HEK293T (cell line): ENCODE measurements at regions not wholly inside any gene's neighbourhood (a gene's known extent, or its start where the extent isn't known, plus 50 kb on each side); places are given as distances from the start of the nearest gene placed in this dataset.
"Not testable (repeated sequence)": the region's sequence is repeated elsewhere in the genome, so short reads cannot be mapped to it uniquely, and the experiment has no call there.

Source experiments
- CTCF ChIA-PET: fragments of 350-600 bp; formaldehyde crosslinking; extraction: SDS; loops from one replicate; lab custom pipeline; 2021; ENCODE audit warnings: antibody characterized with exemption, inconsistent platforms; lab: Yijun Ruan, JAX
- POLR2A ChIA-PET: fragments of 350-600 bp; formaldehyde crosslinking; extraction: SDS; loops from one replicate; lab custom pipeline; 2020; ENCODE audit warnings: antibody characterized with exemption, inconsistent platforms; lab: Yijun Ruan, JAX
- DNase-seq: peaks from one replicate; pipeline ENCODE4 v3.0.0; 2012; ENCODE audit warnings: mixed read lengths; ENCODE audit errors: extremely low spot score
- ARNT ChIP-seq: fragments of 450-650 bp; IDR thresholded peaks from 2 replicates; pipeline ENCODE4 v1.6.1; 2017; ENCODE audit warnings: mild to moderate bottlenecking
- BHLHE40 ChIP-seq: fragments of 450-650 bp; IDR thresholded peaks from 2 replicates; pipeline ENCODE4 v1.6.1; 2016; ENCODE audit warnings: mild to moderate bottlenecking, moderate library complexity, borderline replicate concordance
- CTBP1 ChIP-seq: fragments of 450-650 bp; IDR thresholded peaks from 2 replicates; pipeline ENCODE4 v1.6.1; 2016; ENCODE audit warnings: borderline replicate concordance
- ELF4 ChIP-seq: fragments of 450-650 bp; IDR thresholded peaks from 2 replicates; pipeline ENCODE4 v1.6.1; 2017; ENCODE audit warnings: antibody characterized with exemption
- FOXA1 ChIP-seq: fragments of 450-650 bp; IDR thresholded peaks from 2 replicates; pipeline ENCODE4 v1.6.1; 2016; ENCODE audit warnings: mild to moderate bottlenecking
- FOXK2 ChIP-seq: fragments of 450-650 bp; IDR thresholded peaks from 2 replicates; pipeline ENCODE4 v1.6.1; 2016; ENCODE audit warnings: mild to moderate bottlenecking
- FOXM1 ChIP-seq: fragments of 450-650 bp; IDR thresholded peaks from 2 replicates; pipeline ENCODE4 v1.6.1; 2017; ENCODE audit warnings: mild to moderate bottlenecking, borderline replicate concordance
- HDGF ChIP-seq: fragments of 450-650 bp; IDR thresholded peaks from 2 replicates; pipeline ENCODE4 v1.6.1; 2017; ENCODE audit warnings: antibody characterized with exemption, borderline replicate concordance
- L3MBTL2 ChIP-seq: fragments of 450-650 bp; conservative IDR thresholded peaks from 2 replicates; pipeline ENCODE4 v1.6.1; 2016; ENCODE audit warnings: mild to moderate bottlenecking
- LEF1 ChIP-seq: fragments of 450-650 bp; IDR thresholded peaks from 2 replicates; pipeline ENCODE4 v1.6.1; 2017; ENCODE audit warnings: mild to moderate bottlenecking, borderline replicate concordance
- NFRKB ChIP-seq: fragments of 450-650 bp; IDR thresholded peaks from 2 replicates; pipeline ENCODE4 v1.6.1; 2016; ENCODE audit warnings: mild to moderate bottlenecking, moderate library complexity
- PKNOX1 ChIP-seq: fragments of 450-650 bp; IDR thresholded peaks from 2 replicates; pipeline ENCODE4 v1.6.1; 2016
- SP1 ChIP-seq: fragments of 450-650 bp; IDR thresholded peaks from 2 replicates; pipeline ENCODE4 v1.6.1; 2017
- SUZ12 ChIP-seq: fragments of 450-650 bp; IDR thresholded peaks from 2 replicates; pipeline ENCODE4 v1.6.1; 2016; ENCODE audit warnings: mild to moderate bottlenecking
- TARDBP ChIP-seq: fragments of 450-650 bp; IDR thresholded peaks from 2 replicates; pipeline ENCODE4 v1.6.1; 2016
- ZNF384 ChIP-seq: fragments of 450-650 bp; IDR thresholded peaks from 2 replicates; pipeline ENCODE4 v1.6.1; 2016

DNA sequence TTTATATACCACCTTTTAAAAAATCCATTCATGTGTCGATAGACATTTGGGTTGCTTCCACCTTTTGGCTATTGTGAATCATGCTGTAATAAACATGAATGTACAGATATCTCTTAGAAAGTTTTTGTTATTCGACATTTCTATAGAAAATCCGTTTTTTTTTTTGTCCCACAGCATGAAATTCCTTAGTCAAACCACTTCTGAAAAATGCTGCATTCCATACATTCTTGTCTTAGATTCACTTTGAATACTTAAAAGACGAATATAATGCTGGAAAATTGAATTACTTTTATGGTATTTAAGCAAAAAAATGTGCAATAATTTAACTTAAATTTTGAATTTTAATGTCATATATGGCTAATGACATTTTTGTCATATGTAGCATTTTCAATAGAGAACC lies 1345.5 kb downstream of the TECRL start:
- ChIA-PET CTCF (no interaction called here), POLR2A (no interaction called here)
- no peak for DNase-seq
- no peak for TF ChIP-seq L3MBTL2
- no peak for TF ChIP-seq NFRKB
- no peak for TF ChIP-seq BHLHE40
- no peak for TF ChIP-seq CTBP1
- no peak for TF ChIP-seq ZNF384
- TF ChIP-seq FOXM1, result no peak
- no peak for TF ChIP-seq HDGF
- no peak for TF ChIP-seq ARNT
- no peak for TF ChIP-seq FOXA1
- no peak for TF ChIP-seq TARDBP
- TF ChIP-seq FOXK2, result no peak
- TF ChIP-seq LEF1, result no peak
- no peak for TF ChIP-seq SUZ12
- no peak for TF ChIP-seq PKNOX1

- DNase-seq, CTCF ChIA-PET, POLR2A ChIA-PET: not testable (repeated sequence)
Measured at GRCh38 chr4:63062891-63063290, 1346.4 kb downstream of the TECRL start.

DNA sequence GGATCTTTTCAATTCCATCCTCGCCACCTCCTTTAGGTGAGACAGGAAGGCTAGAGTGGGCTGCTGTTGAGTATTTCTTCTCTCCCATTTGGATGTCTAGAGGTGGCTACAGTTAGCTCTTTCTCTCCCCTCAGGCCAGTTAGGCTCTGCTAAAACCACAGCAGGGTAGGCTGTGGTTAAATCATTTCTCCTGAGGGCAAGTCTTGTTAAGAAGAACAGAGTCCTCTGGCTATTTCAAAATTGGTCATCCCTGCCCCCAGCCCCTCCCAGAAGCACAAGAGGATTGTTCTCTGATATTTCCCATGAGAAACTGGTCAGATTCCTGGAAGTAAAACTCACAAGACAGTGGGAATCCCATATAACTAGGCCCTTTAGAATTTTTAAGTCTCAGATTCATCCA lies 1359.5 kb downstream of the TECRL start:
- TF ChIP-seq FOXM1, result no peak
- no peak for TF ChIP-seq SUZ12
- no peak for TF ChIP-seq ZNF384
- TF ChIP-seq FOXA1, result no peak
- no peak for TF ChIP-seq CTBP1
- no peak for TF ChIP-seq ARNT
- no peak for TF ChIP-seq L3MBTL2
- TF ChIP-seq HDGF, result no peak
- TF ChIP-seq FOXK2, result no peak
- TF ChIP-seq BHLHE40, result no peak
- TF ChIP-seq SP1, result no peak
- TF ChIP-seq ELF4, result no peak
- TF ChIP-seq NFRKB, result no peak
- TF ChIP-seq TARDBP, result no peak
- no peak for TF ChIP-seq PKNOX1
- no peak for TF ChIP-seq LEF1
- ChIA-PET POLR2A (no interaction called here), CTCF (no interaction called here)
- DNase-seq, result no peak

DNA sequence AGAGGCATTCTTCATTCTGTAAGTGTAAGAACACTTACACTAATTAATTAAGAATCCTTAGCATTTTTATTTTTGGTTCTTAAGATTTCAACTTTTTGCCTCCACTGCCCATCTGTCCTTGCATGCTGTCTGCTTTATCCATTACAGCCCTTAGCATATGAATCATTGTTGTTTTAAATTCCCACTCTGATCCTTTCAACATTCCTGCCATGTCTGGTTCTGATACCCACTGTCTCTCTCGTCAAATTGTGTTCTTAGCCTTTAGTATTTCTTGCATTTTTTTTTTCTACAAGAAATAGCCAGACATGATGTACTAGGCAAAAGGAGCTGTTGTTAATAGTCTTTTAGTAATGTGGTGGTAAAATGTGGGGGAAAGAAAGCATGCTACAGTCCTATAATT lies 1360.0 kb downstream of the TECRL start:
- POLR2A ChIA-PET, result no interaction called here
- no peak for TF ChIP-seq NFRKB
- no peak for TF ChIP-seq FOXA1
- no peak for TF ChIP-seq TARDBP
- no peak for TF ChIP-seq ZNF384
- no peak for TF ChIP-seq ARNT
- DNase-seq, result no peak
- CTCF ChIA-PET, result no interaction called here

DNA sequence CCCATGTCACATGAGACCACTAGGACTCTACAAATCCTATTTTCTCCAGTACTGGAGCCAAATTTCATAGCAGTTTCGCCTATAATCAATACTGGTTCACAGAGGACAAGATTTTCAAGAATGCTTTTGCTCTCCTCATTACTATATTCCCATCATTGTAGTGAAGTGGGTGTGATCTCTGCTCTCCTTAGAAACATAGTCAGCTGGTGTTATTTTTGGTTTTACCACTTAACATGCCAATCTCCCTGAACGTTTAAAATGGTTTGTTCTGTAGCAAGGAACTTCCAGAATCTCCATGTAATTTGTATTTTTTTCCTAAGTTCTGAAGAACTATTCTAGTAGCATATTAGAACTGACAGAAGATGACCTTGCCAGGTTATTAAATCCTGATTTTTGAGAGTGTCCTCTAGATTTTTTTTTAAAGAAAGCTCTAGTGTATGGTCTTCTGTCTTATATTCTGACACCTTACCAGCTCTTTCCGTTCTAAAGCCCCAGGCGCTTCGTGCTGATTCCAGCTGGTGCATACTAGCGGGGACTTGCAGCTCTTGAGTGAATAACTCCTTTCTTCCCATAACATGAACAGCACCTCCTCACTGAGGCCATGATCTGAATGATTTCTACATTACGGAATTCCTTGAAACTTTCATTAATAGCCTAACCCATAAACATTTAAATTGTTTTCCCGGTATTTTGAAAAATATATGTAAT lies 1372.9 kb downstream of the TECRL start:
- DNase-seq, result no peak
- POLR2A ChIA-PET, result no interaction called here
- CTCF ChIA-PET, result no interaction called here
- TF ChIP-seq LEF1, result no peak
- no peak for TF ChIP-seq ELF4
- no peak for TF ChIP-seq L3MBTL2
- no peak for TF ChIP-seq BHLHE40
- TF ChIP-seq ZNF384, result no peak
- TF ChIP-seq FOXK2, result no peak

DNA sequence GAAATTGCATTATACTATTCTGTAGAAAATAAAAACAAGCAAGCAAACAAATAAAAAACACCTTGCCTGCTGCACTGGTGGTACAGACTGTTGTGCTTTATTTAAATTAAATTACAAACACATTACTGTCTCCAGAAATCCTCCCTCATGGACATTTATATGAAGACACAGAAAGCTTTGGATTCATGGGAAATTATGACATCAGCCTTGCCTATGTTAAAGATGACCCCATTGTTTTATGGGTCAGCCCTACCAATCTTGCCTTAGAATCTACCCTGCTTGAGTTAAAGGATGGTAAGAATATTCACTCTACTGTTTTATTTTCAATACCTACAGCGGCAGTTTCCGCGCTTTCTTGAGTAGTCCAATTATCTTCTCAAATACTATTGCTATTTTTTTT lies 1379.9 kb downstream of the TECRL start:
- ChIA-PET POLR2A (no interaction called here), CTCF (no interaction called here)
- no peak for DNase-seq
- TF ChIP-seq FOXK2 (no peak), ARNT (no peak), NFRKB (no peak), HDGF (no peak), FOXM1 (no peak), L3MBTL2 (no peak), PKNOX1 (no peak), ELF4 (no peak), BHLHE40 (no peak), TARDBP (no peak), SP1 (no peak), ZNF384 (no peak), SUZ12 (no peak), FOXA1 (no peak), LEF1 (no peak), CTBP1 (no peak)

- ChIA-PET CTCF (no interaction called here), POLR2A (no interaction called here)
- TF ChIP-seq ELF4 (no peak), CTBP1 (no peak), SP1 (no peak), ARNT (no peak), PKNOX1 (no peak), BHLHE40 (no peak), TARDBP (no peak), HDGF (no peak), L3MBTL2 (no peak), FOXM1 (no peak), LEF1 (no peak), FOXA1 (no peak)
- no peak for DNase-seq
Measured at GRCh38 chr4:63020661-63021060, 1388.6 kb downstream of the TECRL start.
